ENCODE measurements at regions not wholly inside any gene's neighbourhood (a gene's known extent, or its start where the extent isn't known, plus 50 kb on each side); places are given as distances from the start of the nearest gene placed in this dataset.

- H3K36me3 ChIP-seq (ENCODE audit: control insufficient read depth, insufficient read depth, low read length), result no peaks in the 10 kb centered on the region
- H3K27me3 ChIP-seq (ENCODE audit: control insufficient read depth, insufficient read depth, low read length), result no peaks in the 10 kb centered on the region
- FAIRE-seq (no peak), DNase-seq (ENCODE audit: low read depth) (no peak)
- no peak for TF ChIP-seq CTCF (IDR thresholded peaks at IDR 0.05; ENCODE audit: insufficient read depth, low read length, severe bottlenecking)
- no peak overlapping the region for H3K4me3 ChIP-seq (ENCODE audit: low read depth, low read length)
These were observed 231.1 kb upstream of the POU3F1 start for GRCh38 chr1:38277646-38278045.

- no peaks in the 10 kb centered on the region for H3K27me3 ChIP-seq (ENCODE audit: control insufficient read depth, insufficient read depth, low read length)
- no peaks in the 10 kb centered on the region for H3K36me3 ChIP-seq (ENCODE audit: control insufficient read depth, insufficient read depth, low read length)
- no peak for DNase-seq (ENCODE audit: low read depth)
- no peak for TF ChIP-seq CTCF (IDR thresholded peaks at IDR 0.05; ENCODE audit: insufficient read depth, low read length, severe bottlenecking)
- no peak overlapping the region for H3K4me3 ChIP-seq (ENCODE audit: low read depth, low read length)
- FAIRE-seq, result no peak
These were observed 229.4 kb upstream of the POU3F1 start for GRCh38 chr1:38275960-38276359.

- no peaks in the 10 kb centered on the region for H3K36me3 ChIP-seq (ENCODE audit: control insufficient read depth, insufficient read depth, low read length)
- H3K27me3 ChIP-seq (ENCODE audit: control insufficient read depth, insufficient read depth, low read length), result no peaks in the 10 kb centered on the region
- DNase-seq (ENCODE audit: low read depth) (no peak), FAIRE-seq (no peak)
- no peak overlapping the region for H3K4me3 ChIP-seq (ENCODE audit: low read depth, low read length)
- no peak for TF ChIP-seq CTCF (IDR thresholded peaks at IDR 0.05; ENCODE audit: insufficient read depth, low read length, severe bottlenecking)
These were observed 228.4 kb upstream of the POU3F1 start for GRCh38 chr1:38274974-38275373.

- H3K4me3 ChIP-seq (ENCODE audit: low read depth, low read length), result no peak overlapping the region
- no peaks in the 10 kb centered on the region for H3K27me3 ChIP-seq (ENCODE audit: control insufficient read depth, insufficient read depth, low read length)
- FAIRE-seq (no peak), DNase-seq (ENCODE audit: low read depth) (no peak)
- H3K36me3 ChIP-seq (ENCODE audit: control insufficient read depth, insufficient read depth, low read length), result no peaks in the 10 kb centered on the region
- TF ChIP-seq CTCF (IDR thresholded peaks at IDR 0.05; ENCODE audit: insufficient read depth, low read length, severe bottlenecking), result no peak
These were observed 226.7 kb upstream of the POU3F1 start for GRCh38 chr1:38273196-38273804.

GRCh38 chr1:38272515-38272914 is 225.9 kb upstream of the POU3F1 start:
- Histone ChIP-seq H3K4me3 (ENCODE audit: low read depth, low read length) (no peak overlapping the region), H3K27me3 (ENCODE audit: control insufficient read depth, insufficient read depth, low read length) (no peaks in the 10 kb centered on the region), H3K36me3 (ENCODE audit: control insufficient read depth, insufficient read depth, low read length) (no peaks in the 10 kb centered on the region)
- no peak for TF ChIP-seq CTCF (IDR thresholded peaks at IDR 0.05; ENCODE audit: insufficient read depth, low read length, severe bottlenecking)
- FAIRE-seq (no peak), DNase-seq (ENCODE audit: low read depth) (no peak)
